Epithelial cell of proximal tubule (primary cell): ENCODE measurements at regions not wholly inside any gene's neighbourhood (a gene's known extent, or its start where the extent isn't known, plus 50 kb on each side); places are given as distances from the start of the nearest gene placed in this dataset.
"Not testable (repeated sequence)": the region's sequence is repeated elsewhere in the genome, so short reads cannot be mapped to it uniquely, and the experiment has no call there.

Experiments
- DNase-seq: peaks from one replicate; pipeline ENCODE4 v3.0.0-alpha.2; 2011; ENCODE audit warnings: low read depth
- H3K4me3 ChIP-seq: 2 replicates; pipeline ENCODE4 v1.5.1; 2011; ENCODE audit warnings: low read depth, mild to moderate bottlenecking, low read length
- CTCF ChIP-seq: conservative IDR thresholded peaks from 2 replicates; pipeline ENCODE4 v1.5.1; 2012; ENCODE audit warnings: low read depth, mild to moderate bottlenecking, low read length

DNA sequence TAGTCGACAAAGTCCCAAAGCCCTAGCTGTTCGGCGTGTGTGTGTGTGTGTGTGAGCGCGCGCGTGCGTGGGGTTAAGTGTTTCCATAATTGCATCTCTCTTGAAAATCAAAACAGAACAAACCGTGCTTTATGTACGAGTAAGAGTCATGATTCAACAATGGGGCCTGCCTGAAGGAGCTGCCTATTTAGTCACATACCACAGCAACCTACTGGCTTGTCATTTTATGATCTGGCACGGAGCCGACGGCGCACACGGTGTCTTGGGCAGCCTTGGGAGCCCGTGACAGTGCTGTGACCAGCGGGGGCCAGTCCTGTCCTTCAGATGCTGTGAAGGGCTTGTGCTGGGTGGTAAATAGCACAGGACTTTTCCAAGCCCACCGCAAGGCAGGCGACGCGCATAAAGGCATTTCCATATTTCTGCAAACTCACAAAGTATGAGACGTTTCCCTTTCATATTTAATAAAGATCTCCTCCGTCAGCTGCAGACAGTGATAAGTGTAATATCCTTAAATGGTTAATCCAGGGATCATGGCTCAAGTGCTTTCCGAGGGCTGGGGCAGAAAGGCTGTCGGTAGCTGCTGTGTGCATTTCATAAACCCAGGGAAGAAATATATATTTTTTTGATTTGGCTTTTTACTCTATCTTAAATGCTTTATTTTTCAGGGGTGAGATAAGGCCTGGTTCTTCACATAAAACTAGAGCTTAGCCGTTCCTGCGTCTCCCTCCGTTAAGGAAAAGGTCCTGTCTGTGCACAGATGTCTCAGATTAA lies 270.2 kb upstream of the IRX1 start:
- H3K4me3 ChIP-seq = no peak overlapping the region
- no peak for DNase-seq
- no peak for TF ChIP-seq CTCF

DNA sequence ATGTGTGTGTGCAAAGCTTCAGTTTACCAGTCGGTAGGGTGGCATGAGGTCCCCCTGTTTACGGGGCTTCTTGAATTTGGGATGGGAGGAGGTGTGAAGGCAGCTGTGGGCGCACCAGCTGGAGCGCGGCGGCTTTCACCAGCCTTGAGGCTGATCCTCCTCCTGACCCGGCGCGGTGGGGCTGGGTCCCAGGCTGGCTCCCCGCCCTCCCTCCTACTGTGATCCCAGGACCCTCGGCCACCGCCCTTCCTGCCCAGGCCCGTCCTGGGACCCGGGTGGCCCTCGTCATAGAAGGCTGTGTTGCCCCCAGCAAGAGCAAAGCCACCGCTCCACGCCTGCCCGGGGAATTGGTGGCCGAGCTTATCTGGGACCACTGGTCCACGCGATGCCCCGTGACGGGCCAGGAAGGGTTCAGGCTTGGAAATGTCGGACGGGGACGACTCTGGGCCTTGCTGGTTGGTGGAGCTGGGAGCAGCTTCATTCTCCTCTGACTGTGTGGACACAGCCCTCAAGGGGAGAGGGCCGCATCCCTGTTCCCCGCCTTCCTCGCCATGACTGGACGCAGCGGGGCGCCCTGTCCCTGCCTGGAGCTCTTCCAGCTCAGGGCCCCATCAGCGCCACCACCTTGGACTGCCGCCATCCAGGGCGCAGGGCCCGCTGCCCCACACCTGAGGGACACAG lies 271.1 kb upstream of the IRX1 start:
- no peak for DNase-seq
- no peak for TF ChIP-seq CTCF
- H3K4me3 ChIP-seq = no peak overlapping the region

DNA sequence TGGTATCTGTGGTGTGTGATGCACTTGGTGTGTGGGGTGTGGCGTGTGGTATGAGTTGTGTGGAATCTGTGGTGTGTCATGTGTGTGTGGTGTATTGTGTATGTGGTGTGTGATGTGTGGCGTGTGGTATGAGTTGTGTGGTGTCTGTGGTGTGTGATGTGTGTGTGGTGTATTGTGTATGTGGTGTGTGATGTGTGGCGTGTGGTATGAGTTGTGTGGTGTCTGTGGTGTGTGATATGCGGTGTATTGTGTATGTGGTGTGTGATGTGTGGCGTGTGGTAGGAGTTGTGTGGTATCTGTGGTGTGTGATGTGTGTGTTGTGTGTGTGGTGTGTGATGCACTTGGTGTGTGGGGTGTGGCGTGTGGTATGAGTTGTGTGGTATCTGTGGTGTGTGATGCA lies 271.7 kb upstream of the IRX1 start:
- not testable (repeated sequence) for DNase-seq, H3K4me3 ChIP-seq

GRCh38 chr5:3323144-3323543 lies 272.5 kb upstream of the IRX1 start:
- no peak for DNase-seq
- no peak overlapping the region for H3K4me3 ChIP-seq
- TF ChIP-seq CTCF = no peak

DNA sequence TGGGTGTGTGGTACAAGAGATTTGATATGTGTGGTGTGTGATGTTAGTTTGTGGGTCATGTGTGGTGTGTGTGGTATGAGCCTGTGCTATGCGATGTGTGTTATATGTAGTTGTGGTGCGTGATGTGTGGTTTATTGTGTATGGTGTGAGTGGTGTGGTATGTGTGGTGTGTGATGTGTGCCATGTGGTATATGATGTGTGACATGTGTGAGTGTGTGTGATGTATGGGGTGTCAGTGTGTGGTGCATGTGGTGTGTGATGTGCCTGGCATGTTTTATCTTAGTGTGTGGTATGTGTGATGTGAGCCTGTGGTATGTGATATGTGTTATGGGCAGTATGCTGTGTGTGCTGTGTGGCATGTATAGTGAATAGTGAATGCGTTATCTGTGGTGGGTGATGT lies 273.0 kb upstream of the IRX1 start:
- no peak for TF ChIP-seq CTCF
- H3K4me3 ChIP-seq = no peak overlapping the region
- DNase-seq = no peak

DNA sequence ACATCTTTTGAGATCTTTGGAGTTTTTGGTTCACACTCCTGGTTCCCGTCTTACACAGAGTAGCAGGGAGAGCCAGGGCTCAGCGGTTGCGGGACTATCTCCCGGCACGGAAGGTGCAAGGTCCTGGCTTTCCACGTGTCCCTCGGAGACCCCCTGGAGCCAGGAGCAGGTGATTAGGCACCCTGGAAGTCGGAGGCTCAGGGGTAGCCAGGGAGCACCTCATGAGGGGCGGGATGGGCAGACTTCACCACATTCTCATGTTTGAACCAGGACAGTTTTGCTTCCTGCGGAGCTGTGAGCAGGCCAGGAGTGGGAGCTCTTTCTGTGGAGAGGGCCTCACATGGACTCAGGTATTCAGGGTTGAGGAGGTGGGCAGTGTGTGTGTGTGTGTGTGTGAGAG lies 273.7 kb upstream of the IRX1 start:
- no peak for DNase-seq
- no peak for TF ChIP-seq CTCF
- no peak overlapping the region for H3K4me3 ChIP-seq

DNA sequence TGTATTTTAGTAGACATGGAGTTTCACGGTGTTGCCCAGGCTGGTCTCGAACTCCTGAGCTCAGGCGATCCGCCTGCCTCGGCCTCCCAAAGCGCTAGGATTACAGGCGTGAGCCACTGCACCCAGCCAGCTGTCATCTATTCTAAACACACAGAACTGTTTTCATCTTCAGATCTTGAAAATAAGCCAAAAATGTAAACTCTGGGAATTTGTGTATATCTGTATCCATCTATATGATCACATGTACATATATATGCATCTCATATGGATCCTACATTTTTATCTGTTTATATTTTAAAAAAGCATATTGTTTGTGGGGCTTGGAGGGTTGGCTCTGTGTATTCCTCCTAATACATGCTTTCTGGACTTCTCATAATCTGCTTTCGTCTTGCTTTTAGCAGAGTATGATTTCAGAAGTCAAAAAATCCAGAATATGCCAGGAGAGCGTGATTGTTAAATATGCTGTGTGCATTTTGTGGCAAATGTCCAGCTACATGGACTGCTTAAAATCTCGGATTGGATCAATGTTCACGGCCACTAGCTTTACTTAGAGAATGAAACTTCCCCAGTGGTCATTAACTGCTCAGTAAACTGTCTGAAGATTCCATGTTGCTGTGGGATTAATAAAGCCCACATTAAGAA lies 274.4 kb upstream of the IRX1 start:
- DNase-seq = no peak
- no peak overlapping the region for H3K4me3 ChIP-seq
- TF ChIP-seq CTCF = no peak
